HEK293T (cell line): ENCODE measurements at regions not wholly inside any gene's neighbourhood (a gene's known extent, or its start where the extent isn't known, plus 50 kb on each side); places are given as distances from the start of the nearest gene placed in this dataset.

Source experiments
- FOXA1 ChIP-seq: fragments of 450-650 bp; IDR thresholded peaks from 2 replicates; pipeline ENCODE4 v1.6.1; 2016; ENCODE audit warnings: mild to moderate bottlenecking
- FOXM1 ChIP-seq: fragments of 450-650 bp; IDR thresholded peaks from 2 replicates; pipeline ENCODE4 v1.6.1; 2017; ENCODE audit warnings: mild to moderate bottlenecking, borderline replicate concordance
- L3MBTL2 ChIP-seq: fragments of 450-650 bp; conservative IDR thresholded peaks from 2 replicates; pipeline ENCODE4 v1.6.1; 2016; ENCODE audit warnings: mild to moderate bottlenecking
- LEF1 ChIP-seq: fragments of 450-650 bp; IDR thresholded peaks from 2 replicates; pipeline ENCODE4 v1.6.1; 2017; ENCODE audit warnings: mild to moderate bottlenecking, borderline replicate concordance
- NFRKB ChIP-seq: fragments of 450-650 bp; IDR thresholded peaks from 2 replicates; pipeline ENCODE4 v1.6.1; 2016; ENCODE audit warnings: mild to moderate bottlenecking, moderate library complexity
- SUZ12 ChIP-seq: fragments of 450-650 bp; IDR thresholded peaks from 2 replicates; pipeline ENCODE4 v1.6.1; 2016; ENCODE audit warnings: mild to moderate bottlenecking
- TARDBP ChIP-seq: fragments of 450-650 bp; IDR thresholded peaks from 2 replicates; pipeline ENCODE4 v1.6.1; 2016
- ZNF384 ChIP-seq: fragments of 450-650 bp; IDR thresholded peaks from 2 replicates; pipeline ENCODE4 v1.6.1; 2016

DNA sequence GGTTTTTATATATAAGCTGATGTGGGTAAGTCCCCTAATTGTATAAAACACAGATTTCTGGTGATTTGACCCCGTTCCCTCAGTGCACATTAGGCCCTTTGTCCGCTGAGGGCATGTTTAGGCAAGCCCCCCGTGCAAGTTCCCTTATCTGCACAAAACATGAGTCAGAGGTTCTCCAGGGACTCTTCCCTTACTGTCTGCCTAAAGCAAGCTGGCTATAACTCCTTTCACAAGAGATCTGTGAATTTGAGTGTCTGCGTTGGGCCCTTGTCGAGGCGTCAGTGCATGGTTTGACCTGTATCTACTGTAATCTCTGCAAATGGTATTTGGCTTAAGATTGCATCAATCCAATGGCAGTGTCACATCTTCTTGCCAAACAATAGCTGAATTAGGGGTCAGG lies 712.8 kb downstream of the CDH8 start:
- TF ChIP-seq FOXM1 (no peak), NFRKB (no peak), ZNF384 (no peak), SUZ12 (no peak), FOXA1 (no peak), LEF1 (no peak), TARDBP (no peak), L3MBTL2 (no peak)
